GM12891 (cell line): ENCODE measurements at regions not wholly inside any gene's neighbourhood (a gene's known extent, or its start where the extent isn't known, plus 50 kb on each side); places are given as distances from the start of the nearest gene placed in this dataset.

Source experiments
- POLR2A ChIP-seq: IDR thresholded peaks from 2 replicates; pipeline ENCODE4 v1.6.1; 2011; ENCODE audit warnings: low read depth, low read length, control low read depth
- TAF1 ChIP-seq: IDR thresholded peaks from 2 replicates; pipeline ENCODE4 v1.6.1; 2011; ENCODE audit warnings: low read depth, low read length, control low read depth

DNA sequence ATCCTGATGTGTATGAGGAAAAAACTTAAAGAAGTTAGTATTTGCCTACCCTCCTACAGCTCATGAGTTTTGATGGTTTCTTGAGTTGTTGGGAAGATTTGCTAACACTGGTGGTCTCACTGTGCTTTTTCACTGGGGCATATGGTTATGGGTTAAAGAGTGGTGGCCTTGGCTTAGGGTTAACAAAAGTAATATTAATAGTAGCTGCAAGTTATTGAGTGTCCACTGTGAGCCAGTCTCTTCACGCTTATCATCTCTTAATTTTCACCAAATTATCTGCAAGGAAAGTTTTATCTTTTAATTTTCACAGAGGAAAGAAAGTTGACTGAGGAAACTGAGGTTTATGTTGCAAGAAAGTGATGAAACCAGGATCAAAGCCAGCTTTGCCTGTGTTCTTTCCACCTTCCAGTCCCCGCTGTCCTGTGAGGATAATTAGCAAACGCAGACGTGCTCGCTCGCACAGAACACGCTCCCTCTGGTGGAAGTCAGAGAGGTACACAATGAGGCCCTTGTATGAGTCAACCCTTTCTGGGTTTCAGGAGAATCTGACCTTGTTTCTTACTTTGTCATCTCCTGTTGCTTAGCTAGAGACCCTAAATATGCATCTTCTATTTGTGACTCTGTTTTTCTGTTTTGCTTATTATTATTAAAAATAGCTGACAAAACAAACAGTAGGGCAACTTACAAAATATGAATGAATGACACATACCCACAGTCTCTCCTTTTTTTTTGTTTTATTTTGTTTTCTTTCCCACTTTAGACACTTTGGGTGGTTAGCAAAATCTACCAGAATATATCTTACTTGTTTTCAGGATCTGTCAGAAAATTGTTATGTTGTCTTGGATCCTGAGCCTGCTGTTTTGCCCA, 94.3 kb downstream of the DDIT4L start:
- no peak for TF ChIP-seq POLR2A
- TF ChIP-seq TAF1: no peak
